Hepatocyte (in vitro differentiated cells): ENCODE measurements at regions not wholly inside any gene's neighbourhood (a gene's known extent, or its start where the extent isn't known, plus 50 kb on each side); places are given as distances from the start of the nearest gene placed in this dataset.

Source experiments
- CTCF ChIP-seq: fragments of 200-600 bp; sonication (generic); IDR thresholded peaks from 2 replicates; pipeline ENCODE4 v1.5.1; 2016; ENCODE audit warnings: antibody characterized with exemption, mild to moderate bottlenecking; ENCODE audit not compliant: poor library complexity
- EZH2phosphoT487 ChIP-seq: fragments of 200-600 bp; sonication (generic); IDR thresholded peaks from one replicate; pipeline ENCODE4 v1.6.1; 2018; ENCODE audit warnings: antibody characterized with exemption, mild to moderate bottlenecking, low read depth, moderate library complexity; ENCODE audit not compliant: unreplicated experiment, severe bottlenecking

- TF ChIP-seq CTCF = no peak
- TF ChIP-seq EZH2phosphoT487 = no peak
Measured at GRCh38 chr1:217184854-217185253, 446.0 kb downstream of the GPATCH2 start.
